Jurkat, Clone E6-1 (cell line): ENCODE measurements at regions not wholly inside any gene's neighbourhood (a gene's known extent, or its start where the extent isn't known, plus 50 kb on each side); places are given as distances from the start of the nearest gene placed in this dataset.
"Not testable (repeated sequence)": the region's sequence is repeated elsewhere in the genome, so short reads cannot be mapped to it uniquely, and the experiment has no call there.

Experiments
- DNase-seq: peaks from one replicate; pipeline ENCODE4 v3.0.0-alpha.2; 2011; ENCODE audit warnings: low read depth, low spot score
- H3K4me3 ChIP-seq: 2 replicates; pipeline ENCODE4 v1.5.1; 2011; ENCODE audit warnings: mild to moderate bottlenecking, low read length, control low read depth, moderate library complexity

GRCh38 chr2:58700591-58700990, 459.5 kb upstream of the FANCL start:
- no peak overlapping the region for H3K4me3 ChIP-seq

GRCh38 chr2:58699411-58699810, 458.3 kb upstream of the FANCL start:
- DNase-seq = no peak
- H3K4me3 ChIP-seq = no peak overlapping the region

More at GRCh38 chr2:58700591-58700990, 459.5 kb upstream of the FANCL start:
- DNase-seq = no peak

- no peak for DNase-seq
- no peak overlapping the region for H3K4me3 ChIP-seq
These were observed 457.5 kb upstream of the FANCL start for GRCh38 chr2:58698620-58699019.

- not testable (repeated sequence) for DNase-seq, H3K4me3 ChIP-seq
These were observed 453.0 kb upstream of the FANCL start for GRCh38 chr2:58694114-58694513.

- not testable (repeated sequence) for H3K4me3 ChIP-seq, DNase-seq
These were observed 449.9 kb upstream of the FANCL start for GRCh38 chr2:58691041-58691440.

- no peak for DNase-seq
- H3K4me3 ChIP-seq = no peak overlapping the region
These were observed 447.7 kb upstream of the FANCL start for GRCh38 chr2:58688813-58689212.

- DNase-seq = no peak
- no peak overlapping the region for H3K4me3 ChIP-seq
These were observed 445.7 kb upstream of the FANCL start for GRCh38 chr2:58686776-58687175.

- no peak overlapping the region for H3K4me3 ChIP-seq
- no peak for DNase-seq
These were observed 439.7 kb upstream of the FANCL start for GRCh38 chr2:58680755-58681310.

GRCh38 chr2:58677748-58678147, 436.6 kb upstream of the FANCL start:
- H3K4me3 ChIP-seq = no peak overlapping the region
- no peak for DNase-seq

GRCh38 chr2:58671675-58672074, 430.6 kb upstream of the FANCL start:
- no peak overlapping the region for H3K4me3 ChIP-seq
- DNase-seq = no peak

- no peak overlapping the region for H3K4me3 ChIP-seq
- DNase-seq = no peak
These were observed 428.9 kb upstream of the FANCL start for GRCh38 chr2:58669998-58670397.

- no peak overlapping the region for H3K4me3 ChIP-seq
- DNase-seq = no peak
These were observed 426.1 kb upstream of the FANCL start for GRCh38 chr2:58667137-58667774.

GRCh38 chr2:58666323-58666970, 425.3 kb upstream of the FANCL start:
- no peak overlapping the region for H3K4me3 ChIP-seq
- no peak for DNase-seq

GRCh38 chr2:58665154-58665553, 424.0 kb upstream of the FANCL start:
- no peak overlapping the region for H3K4me3 ChIP-seq
- DNase-seq = no peak

GRCh38 chr2:58664523-58665151, 423.5 kb upstream of the FANCL start:
- H3K4me3 ChIP-seq = no peak overlapping the region
- no peak for DNase-seq

GRCh38 chr2:58660046-58660445, 418.9 kb upstream of the FANCL start:
- DNase-seq = no peak
- H3K4me3 ChIP-seq = no peak overlapping the region

GRCh38 chr2:58655152-58655551, 414.0 kb upstream of the FANCL start:
- no peak for DNase-seq
- no peak overlapping the region for H3K4me3 ChIP-seq

GRCh38 chr2:58651930-58652329, 410.8 kb upstream of the FANCL start:
- H3K4me3 ChIP-seq = no peak overlapping the region
- DNase-seq = no peak

GRCh38 chr2:58650781-58651180, 409.7 kb upstream of the FANCL start:
- no peak overlapping the region for H3K4me3 ChIP-seq
- DNase-seq = no peak

- H3K4me3 ChIP-seq = no peak overlapping the region
- no peak for DNase-seq
These were observed 408.6 kb upstream of the FANCL start for GRCh38 chr2:58649756-58650155.
